Left hindlimb (tissue), 1 donor: ENCODE measurements at regions not wholly inside any gene's neighbourhood (a gene's known extent, or its start where the extent isn't known, plus 50 kb on each side); places are given as distances from the start of the nearest gene placed in this dataset.

Experiments
- DNase-seq: peaks from one replicate; pipeline ENCODE4 v3.0.0-alpha.2; 2018

DNA sequence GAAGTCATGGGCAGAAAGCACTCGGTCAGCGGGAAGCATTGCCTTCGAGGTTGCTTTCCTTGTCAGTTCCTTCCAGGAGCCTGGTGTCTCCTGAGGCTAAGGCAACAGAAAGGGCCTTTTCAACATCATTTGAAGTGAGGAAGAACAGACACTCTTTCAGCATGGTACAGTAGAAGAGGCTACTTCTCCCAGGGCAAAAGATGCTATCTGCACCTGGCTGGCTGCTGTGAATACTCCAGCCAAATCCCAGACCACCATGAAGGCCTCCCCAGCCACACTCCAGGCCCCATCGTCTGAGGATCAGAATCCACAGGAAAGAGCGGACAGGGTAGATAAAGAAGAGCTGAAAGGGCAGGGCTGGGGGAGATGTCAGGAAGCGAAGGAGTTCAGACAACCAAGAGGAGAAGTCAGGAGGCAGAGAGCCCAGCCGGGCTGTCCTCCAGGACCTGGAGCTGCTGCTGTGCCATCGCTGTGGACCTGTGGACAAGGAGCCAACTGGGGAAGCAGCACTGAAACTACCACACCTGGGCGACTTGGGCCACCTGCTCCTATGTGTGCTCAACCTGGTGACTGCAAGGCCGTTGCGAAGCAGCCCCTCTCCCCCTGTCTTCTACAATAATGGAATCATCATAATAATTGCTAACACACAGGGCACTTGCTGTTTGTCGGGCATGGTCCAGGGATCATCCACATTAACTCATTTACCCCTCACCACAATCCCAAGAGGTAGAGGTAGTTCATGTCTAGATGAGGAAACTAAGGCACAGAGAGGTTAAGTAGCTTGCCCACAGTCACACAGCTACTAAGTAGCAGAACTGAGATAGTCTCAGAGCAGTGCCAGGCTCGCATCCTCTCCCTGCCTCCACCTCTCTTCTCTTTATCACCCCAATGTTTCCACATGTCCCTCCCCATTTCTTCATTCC, 88.0 kb upstream of the ZBTB40 start:
- no peak for DNase-seq

DNA sequence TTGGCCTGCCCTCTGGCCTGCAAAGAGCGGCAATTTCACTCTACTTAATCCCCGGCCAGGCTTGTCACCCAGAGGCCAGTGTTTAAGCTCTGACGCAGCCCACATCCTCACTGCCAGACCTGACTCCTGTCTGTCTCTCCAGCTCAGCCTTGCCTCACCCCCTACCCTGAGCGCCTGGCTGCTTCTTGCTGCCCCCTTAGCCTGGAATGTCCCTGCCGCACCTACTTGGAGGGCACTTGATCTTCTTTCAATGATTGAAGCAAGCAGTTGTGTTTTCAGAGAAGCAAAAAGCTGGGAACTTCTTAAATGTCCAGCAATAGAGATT, 87.4 kb upstream of the ZBTB40 start:
- DNase-seq, result no peak

DNA sequence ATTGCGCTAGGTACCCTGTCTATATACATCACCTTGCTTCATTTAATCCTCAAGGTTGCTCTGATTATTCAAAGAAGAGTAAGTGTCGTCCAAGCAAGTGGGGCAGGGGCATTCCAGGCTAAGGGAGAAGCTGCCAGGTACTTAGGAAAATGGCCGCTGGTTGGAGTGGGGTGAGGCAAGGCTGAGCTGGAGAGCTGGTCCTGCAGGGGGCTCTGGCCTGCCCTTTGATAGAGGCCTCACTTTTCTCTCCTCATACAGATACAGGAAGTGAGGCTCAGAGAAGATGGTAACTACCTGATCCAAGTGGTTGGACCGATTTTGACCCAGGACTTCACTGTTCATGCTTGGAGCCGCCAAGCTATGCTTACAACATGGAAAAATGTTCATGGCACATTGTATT, 86.9 kb upstream of the ZBTB40 start:
- DNase-seq, result no peak

DNA sequence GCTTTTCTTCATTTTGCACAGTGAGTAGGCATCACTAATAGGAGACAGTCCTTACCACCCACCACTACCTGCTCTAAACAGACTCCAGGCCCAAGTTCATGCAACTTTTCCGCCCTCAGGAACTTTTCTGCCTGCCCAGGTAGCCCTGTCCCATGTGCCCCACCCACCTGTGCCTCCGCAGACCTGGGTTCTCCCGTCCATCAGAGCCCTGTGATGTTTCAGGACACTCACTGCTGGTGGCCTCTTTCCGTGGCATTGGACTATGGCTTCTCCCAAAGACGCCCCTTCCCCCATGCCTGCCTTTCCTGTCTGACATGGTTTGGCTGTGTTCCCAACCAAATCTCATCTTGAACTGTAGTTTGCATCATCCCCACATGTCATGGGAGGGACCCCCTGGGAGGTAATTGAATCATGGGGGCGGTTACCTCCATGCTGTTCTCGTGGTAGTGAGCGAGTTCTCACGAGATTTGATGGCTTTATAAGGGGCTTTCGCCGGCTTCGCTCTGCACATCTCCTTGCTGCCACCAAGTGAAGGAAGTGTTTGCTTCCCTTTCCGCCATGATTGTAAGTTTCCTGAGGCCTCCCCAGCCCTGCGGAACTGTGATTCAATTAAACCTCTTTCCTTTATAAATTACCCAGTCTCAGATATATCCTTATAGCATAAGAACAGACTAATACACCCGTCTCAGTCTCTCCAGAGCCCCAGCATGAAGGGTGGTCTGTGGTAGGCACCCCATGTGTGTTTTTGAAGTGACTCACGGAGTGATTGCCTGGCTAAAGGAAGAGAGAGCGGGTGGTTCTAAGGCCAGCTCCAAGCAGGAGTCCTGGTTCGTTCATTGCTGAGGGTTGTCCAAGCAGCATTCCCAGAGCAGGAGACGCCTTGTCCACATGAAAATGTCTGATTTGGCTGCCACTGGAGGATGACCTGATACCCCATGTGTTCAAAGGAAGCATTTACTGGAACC, 86.0 kb upstream of the ZBTB40 start:
- DNase-seq, result no peak

DNA sequence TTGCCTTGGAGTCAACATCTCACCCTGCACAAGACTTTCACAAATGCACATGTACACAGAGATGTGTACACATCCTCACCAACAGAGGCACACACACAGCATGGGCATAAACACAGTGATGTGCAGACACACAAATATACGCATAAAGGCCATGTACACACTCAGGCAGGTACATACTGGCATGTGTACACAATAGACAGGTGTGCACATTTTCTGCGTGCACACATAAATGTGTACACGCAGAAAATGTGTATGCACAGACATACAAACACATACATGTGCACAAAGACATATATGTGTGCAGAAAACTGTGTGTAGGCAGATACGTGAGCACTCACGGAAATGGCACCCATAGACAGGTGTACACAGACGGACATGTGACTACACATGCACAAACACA, 85.3 kb upstream of the ZBTB40 start:
- DNase-seq, result no peak

DNA sequence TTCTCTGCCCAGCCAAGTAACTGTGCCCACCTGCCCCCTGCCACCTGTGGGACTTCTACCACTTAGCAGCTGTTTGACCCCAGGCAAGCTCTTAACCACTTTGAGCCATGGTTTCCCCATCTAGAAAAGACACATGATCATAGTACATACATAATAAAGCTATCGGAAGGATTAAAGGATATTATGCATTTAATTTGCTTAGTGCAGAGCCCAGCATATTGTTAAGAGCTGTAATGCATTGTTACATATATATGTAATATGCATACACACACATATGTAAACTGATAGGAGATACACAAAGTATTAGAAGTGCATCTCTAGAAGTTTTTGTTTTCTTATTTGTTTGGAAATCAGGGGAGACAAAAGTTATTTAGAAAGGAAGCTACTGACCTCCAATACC, 83.5 kb upstream of the ZBTB40 start:
- no peak for DNase-seq

DNA sequence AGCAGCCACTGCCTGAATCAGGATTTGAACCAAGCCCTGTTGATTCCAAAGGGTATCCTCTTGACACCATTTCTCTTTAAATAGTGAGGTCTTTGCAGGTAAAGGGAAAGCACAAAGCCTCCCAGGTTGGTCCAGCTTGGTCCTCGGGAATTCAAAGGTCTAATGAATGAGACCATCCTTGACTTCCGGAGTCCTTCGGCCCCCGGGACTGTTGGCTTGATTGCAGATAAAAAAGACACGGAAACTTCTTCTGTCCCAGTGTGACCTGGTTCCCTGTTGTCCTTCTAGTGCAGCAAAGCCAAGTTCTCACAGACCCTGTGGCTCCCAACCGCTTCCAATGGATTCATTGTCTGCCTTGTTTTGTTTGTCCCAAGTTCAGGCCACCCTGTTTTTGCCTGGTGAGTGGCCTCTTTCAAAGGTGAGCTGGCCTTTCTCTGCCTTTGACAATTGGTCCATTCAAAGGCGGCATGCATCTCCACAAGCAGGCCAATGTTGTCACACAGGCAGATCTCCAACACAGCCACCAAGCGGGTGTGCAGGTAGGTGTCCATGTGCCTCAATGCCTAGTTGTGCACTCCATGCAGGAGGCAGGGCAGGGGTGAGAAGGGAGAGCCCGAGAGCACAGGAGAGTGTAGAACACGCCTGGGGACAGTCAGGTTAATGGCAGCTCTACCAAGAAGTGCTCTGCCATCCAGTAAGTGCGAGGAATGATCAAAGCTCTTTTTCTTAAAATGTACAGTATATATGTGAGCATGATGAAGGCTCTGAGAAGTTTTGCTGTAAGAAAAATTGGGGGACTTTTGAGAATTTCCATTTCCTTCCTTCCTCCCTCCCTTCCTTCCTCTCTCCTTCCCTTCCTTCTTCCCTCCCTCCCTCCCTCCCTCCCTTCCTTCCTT, 82.1 kb upstream of the ZBTB40 start:
- DNase-seq, result no peak

DNA sequence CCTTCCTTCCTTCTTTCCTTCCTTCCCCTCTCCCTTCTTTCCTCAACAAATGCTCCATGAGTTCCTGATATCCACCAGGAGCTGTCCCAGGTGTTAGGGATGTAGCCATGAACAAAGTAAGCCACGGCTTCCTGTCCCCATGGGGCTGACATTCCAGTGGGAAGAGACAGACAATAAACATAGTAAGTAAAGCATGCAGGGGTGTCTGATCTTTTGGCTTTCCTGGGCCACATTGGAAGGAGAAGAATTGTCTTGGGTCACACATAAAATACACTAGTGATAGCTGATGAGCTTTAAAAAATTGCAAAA, 81.5 kb upstream of the ZBTB40 start:
- no peak for DNase-seq

DNA sequence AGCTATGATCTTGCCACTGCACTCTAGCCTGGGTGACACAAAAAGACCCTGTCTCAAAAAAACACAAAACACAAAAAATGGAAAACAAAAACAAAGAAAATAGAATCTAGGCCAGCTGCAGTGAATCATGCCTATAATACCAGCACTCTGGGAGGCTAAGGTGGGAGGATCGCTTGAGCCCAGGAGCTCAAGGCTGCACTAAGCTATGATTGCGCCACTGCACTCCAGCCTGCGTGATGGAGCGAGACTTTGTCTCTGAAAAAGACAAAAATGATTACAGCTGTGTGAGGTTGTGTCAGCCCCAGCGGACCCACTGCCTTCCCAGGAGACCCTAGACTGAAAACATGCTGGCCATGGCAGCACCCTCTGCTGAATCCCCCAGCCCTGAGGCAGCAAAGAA, 80.2 kb upstream of the ZBTB40 start:
- DNase-seq, result no peak

DNA sequence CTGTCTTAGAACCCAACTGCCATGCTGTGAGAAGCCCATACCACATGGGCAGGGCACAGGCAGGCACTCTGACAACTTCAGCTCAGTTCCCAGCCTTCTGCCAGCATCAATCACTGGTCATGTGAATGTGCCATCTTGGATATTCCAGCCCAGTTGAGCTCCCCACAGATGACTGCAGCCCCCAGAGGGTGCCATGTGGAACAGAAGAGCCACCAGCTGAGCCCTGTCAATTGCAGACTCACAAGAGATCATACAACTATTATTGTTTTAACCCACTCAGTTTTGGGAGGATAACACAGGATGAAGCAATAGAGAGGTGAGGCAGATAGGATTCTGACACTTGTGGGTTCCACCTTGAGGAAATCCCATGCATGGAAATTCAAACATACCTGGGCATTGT, 78.4 kb upstream of the ZBTB40 start:
- no peak for DNase-seq

DNA sequence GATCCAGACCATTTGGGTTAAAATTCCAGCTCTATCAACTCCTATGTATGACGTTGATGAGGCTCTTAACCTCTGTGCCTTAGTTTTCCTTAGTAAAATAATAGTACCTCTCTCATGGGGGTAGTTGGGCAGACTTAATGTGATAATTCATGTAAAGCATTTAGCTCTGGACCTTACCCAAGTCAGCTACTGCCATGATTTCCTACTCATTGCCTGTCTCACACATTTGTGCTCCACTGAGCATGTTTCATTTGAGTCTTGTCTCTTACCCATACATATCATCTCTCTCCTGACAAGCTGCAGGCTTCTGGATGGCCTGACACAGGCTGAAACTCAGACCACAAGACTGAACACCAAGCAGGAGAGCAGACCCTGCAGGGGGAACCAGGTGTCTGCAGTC, 77.7 kb upstream of the ZBTB40 start:
- no peak for DNase-seq

DNA sequence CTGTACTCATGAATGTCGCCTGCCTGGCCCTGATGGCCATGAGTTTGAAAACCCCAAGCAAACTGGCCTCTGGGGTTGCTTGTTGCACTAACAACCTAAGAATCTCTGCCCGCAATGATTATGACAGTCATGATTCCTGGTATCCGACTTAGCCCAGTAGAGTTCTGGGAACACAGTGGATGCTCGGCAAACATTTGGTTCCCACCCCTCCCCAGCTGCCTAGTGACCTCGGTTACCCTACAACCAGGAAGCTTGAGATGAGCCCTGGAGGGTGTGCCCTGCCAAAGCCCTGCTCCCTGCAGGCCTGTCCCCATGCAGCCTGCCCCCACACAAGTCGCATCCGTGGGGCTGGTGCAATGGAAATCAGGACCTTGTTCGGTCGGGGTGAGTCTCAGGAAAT, 76.0 kb upstream of the ZBTB40 start:
- DNase-seq, result no peak

DNA sequence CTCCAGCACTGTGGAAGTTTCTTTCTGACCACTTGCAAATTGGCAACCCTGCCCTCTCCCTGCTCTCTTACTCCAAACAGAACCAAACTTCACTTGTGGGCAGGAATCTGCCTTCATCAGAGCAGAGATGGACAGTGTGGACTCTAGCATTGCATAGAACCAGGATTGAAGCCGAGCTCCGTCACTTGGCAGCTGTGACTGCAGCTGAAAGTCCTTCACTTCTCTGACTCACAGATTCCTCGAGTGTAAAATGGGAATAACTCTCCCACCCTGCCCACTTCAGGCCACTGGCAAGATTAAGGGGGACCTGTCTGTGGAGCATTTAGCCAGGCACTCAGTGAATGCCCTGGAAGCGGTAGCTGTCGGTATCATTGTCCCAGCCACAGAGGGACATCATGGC, 75.7 kb upstream of the ZBTB40 start:
- DNase-seq, result no peak

DNA sequence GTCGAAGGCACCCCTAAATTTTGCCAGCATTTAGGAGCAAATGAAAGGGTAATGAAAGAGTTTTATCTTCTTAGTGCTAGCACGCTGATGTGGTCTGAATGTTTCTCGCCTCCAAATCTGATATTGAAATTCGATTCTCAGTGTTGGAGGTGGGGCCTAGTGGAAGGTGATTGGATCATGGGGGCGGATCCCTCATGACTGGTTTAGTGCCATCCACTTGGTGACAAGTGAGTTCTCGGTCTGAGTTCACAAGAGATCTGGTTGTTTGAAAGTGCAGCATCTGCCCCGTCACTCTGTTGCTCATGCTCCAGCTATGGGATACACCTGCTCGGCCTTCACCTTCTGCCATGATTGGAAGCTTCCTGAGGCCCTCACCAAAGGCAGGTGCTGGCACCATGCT, 75.1 kb upstream of the ZBTB40 start:
- DNase-seq, result no peak

DNA sequence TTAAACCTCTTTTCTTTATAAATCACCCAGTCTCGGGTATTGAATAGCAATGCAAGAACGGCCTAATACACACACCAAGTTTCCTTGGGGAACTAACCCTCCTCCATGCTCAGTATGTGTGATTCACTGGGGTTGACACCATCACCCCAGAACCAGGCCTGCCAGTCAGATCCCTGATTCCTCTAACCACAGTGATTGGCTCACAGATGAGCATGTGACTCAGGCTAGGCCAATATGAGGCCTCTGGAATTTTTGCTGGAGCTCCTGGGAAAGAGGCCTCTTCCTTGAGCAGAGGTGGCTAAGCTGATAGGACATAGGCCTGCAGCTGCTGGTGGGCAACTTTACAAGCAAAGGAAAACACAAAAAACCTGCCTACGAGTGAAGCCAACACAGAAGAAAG, 74.7 kb upstream of the ZBTB40 start:
- no peak for DNase-seq

DNA sequence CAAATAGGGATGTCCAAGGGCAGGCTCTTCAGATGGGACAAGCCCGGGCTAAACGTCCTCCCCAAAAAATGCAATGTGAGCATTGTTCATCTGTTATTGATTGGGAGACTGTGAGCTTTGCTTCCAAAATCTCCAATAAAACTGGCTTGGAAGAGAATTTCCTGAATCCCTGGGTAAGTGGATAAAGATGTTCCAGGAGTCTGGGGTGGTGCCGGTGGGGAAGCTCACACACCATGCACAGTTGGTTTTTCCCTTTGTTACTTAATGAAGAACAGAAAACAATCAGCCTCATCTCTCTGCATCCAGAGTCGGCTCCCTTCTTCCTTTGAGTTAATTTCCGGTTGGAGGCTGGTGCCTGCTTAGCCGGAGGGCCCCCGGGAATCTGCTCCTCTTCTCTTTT, 72.1 kb upstream of the ZBTB40 start:
- no peak for DNase-seq

DNA sequence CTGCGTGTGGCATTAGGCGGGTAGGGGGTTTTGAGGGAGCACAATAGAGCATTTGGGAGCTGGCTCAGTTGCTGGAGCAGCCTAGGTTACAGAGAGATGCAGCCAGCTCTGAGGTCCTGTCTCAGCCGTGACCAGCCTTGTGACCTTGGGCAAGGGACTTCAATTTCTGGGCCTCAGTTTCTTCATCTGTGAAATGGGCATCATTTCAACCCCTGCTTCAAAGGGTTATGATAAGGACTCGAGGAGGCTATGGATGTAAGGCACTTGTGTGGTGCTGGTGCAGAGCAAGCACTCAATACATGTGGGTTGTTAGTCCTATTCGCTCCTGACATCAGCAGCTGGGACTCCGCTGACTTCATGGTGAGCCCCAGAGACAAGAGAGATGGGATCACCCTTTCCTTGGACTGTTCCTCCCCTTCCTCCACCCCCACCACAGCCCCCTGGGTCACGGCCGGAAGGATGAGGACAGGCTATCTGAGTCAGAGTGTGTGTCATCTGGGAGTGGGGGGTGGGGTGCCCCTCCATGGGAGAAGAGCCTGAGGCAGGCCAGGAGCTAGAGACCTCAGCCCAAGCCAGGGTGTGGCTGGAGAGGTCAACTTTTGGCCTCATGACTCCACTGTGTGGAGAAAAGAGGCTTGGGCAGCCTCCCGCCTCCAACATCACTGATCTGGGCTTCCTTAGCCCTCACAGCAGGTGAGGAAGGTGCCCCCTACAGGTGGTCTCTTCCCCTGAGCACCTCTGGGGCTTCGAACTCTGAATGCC, 71.4 kb upstream of the ZBTB40 start:
- no peak for DNase-seq

DNA sequence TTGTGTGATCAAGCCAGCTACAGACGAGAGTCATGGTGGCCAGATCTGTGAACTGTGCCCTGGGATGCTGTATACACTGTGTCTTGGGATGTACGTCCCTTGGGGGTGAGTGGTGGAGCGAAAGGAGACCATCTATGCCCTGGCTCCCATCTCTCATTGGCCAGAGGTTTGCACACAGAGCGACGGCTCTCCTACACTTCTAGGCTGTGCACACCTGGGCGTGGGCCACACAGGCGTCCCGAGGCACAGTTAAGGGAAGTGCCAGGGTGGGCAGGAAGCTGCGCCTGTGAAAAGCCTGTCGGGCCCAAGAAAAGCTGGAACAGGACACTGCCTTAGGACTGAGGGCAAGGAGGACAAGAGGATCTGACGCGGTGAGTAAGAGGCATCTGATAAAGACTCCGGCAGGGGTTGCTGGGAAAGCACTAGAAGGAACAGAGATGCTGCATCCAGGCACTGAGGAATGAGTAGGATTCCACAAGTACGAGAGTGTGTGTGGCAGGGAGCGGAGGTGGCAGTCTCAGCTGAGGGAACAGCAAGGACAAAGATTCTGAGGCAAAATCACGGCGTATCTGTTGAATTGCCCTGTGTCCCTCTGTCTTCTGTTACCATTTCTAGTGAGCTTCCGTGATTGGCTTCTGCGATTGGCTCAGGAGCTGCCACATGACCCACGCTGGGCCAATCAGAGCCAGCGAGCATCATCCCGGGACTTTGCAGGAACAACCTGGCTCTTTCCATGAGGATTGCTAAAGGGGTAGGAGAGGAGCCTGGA, 67.9 kb upstream of the ZBTB40 start:
- no peak for DNase-seq

DNA sequence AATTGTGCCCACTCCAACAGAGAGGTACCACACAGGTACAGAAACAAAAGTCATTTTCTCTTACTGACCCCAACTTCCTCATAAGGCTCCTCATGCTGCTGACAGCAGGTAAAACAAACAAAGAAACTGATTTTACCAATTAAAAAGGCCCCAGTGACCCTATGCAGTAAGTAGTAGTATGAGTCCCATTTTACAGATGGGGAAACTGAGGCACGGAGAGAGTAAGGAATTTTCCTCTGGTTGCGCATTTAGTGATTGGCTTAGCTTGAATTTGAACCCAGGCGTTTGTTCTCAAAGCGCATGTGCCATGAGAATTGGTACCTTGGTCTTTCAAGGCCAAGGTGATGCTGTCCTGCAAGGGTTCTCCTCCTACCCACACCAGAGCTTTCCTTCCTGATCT, 66.1 kb upstream of the ZBTB40 start:
- no peak for DNase-seq

DNA sequence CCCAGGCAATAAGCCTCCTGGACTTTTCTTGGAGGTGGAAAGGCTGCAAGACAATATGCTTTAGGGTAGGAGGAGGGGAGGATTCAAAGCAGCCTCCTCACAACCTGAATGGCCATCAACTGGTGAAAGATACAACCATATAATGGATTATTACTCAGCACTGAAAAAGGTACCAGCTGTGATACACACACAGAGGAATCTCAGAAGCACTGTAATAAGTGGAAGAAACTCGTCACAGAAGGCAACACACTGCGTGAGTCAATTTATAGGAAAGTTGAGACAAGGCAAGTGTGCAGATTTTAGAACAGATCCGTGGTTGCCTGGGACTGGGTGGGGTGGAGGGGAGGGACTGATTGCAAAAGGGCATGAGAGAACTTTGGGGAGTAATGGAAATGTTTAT, 64.9 kb upstream of the ZBTB40 start:
- DNase-seq, result no peak

DNA sequence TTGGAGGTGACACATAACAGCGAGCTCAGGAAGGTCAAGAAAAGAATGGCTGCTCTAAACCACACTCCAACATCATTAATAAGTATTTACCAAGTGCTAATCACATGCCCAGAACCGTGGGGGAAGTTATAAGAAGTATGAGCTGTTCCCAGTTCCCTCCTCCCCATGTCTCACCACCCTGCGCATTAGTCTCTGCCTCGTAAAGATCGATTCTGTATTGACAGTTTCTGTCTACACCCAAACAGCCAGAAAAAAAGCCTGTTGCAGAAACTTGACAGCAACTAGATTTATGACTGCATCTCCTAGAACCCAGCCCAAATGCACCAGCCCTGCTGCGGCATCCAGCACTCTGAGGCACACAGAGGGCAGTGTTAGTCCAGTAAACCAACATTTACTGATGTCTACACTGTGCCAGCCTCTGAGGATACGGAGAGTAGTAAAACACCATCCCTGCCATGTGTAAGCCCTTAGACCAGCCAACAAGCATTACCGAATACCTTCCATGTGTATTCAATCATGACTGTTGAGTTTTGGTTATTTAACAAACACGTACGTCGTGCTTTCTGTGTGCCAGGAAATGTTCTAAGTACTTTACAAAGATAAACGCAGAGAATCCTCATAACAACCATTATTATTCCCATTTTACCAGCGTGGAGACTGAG, 63.6 kb upstream of the ZBTB40 start:
- DNase-seq, result no peak
